Lower leg skin (tissue), 4 donors: ENCODE measurements at regions not wholly inside any gene's neighbourhood (a gene's known extent, or its start where the extent isn't known, plus 50 kb on each side); places are given as distances from the start of the nearest gene placed in this dataset.

Experiments used
- DNase-seq, 2 donors: peaks; one replicate each; pipeline ENCODE4 v3.0.0-alpha.2; 2019; ENCODE audit warnings: low spot score in 2 of 2
- H3K4me3 ChIP-seq: fragments of 200-600 bp; sonication (generic); 2 replicates; pipeline ENCODE4 v1.5.1; 2017; ENCODE audit warnings: mild to moderate bottlenecking, low read depth; ENCODE audit not compliant: poor library complexity, severe bottlenecking
- POLR2A ChIP-seq, 2 donors: fragments of 450-650 bp; IDR thresholded peaks; one replicate each; pipeline ENCODE4 v1.6.1; 2016 to 2017; ENCODE audit warnings: antibody characterized with exemption in 2 of 2, mild to moderate bottlenecking in 1 of 2, moderate library complexity in 1 of 2
- WGBS, 2 donors: methylation state at CpG; one replicate each; pipeline ENCODE4 v1.1.5; 2018; 5-methylcytosine and 5-hydroxymethylcytosine counted together
- intact Hi-C: fragments of 100-400 bp; cut with DNase I; formaldehyde crosslinking; loops from one replicate; pipeline ENCODE4 v1.15.0; 2023; ENCODE audit warnings: low total_unique reads
- TF ChIP-seq, protein P1 (sequence below), 3 donors: fragments of 450-650 bp; IDR thresholded peaks; one replicate each; pipeline ENCODE4 v1.5.1; 2016; ENCODE audit warnings: antibody characterized with exemption in 3 of 3, mild to moderate bottlenecking in 3 of 3, moderate library complexity in 2 of 3

DNA sequence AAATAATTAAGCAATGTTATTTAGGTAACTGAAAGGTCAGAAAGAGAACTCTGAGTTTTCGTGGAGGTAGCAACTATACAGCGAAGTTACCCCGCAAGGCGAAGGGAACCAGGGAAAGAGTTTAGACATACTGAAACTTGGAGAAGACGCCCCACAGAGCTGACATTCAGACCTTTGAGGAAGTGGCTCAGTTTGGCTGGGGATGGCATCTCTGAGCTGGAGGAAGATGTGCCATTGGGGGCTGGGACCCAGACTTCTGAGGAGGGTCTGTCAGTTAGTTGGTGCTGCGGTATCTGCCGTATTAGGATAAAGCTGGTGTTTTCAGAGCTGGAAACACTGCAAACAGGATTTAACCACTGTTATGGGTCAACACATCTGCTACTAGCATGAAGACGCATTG, 156.6 kb downstream of the ANKRD50 start:
- no peak overlapping the region for H3K4me3 ChIP-seq
- no peak for DNase-seq
- TF ChIP-seq POLR2A (IDR thresholded peaks at IDR 0.05) = no peak
- TF ChIP-seq, protein P1, sequence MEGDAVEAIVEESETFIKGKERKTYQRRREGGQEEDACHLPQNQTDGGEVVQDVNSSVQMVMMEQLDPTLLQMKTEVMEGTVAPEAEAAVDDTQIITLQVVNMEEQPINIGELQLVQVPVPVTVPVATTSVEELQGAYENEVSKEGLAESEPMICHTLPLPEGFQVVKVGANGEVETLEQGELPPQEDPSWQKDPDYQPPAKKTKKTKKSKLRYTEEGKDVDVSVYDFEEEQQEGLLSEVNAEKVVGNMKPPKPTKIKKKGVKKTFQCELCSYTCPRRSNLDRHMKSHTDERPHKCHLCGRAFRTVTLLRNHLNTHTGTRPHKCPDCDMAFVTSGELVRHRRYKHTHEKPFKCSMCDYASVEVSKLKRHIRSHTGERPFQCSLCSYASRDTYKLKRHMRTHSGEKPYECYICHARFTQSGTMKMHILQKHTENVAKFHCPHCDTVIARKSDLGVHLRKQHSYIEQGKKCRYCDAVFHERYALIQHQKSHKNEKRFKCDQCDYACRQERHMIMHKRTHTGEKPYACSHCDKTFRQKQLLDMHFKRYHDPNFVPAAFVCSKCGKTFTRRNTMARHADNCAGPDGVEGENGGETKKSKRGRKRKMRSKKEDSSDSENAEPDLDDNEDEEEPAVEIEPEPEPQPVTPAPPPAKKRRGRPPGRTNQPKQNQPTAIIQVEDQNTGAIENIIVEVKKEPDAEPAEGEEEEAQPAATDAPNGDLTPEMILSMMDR (IDR thresholded peaks at IDR 0.05) = no peak
- intact Hi-C loops = no loop called here
- 89 to 92% methylated on average over 8 of the region's 8 CpGs for WGBS, 2 donors

DNA sequence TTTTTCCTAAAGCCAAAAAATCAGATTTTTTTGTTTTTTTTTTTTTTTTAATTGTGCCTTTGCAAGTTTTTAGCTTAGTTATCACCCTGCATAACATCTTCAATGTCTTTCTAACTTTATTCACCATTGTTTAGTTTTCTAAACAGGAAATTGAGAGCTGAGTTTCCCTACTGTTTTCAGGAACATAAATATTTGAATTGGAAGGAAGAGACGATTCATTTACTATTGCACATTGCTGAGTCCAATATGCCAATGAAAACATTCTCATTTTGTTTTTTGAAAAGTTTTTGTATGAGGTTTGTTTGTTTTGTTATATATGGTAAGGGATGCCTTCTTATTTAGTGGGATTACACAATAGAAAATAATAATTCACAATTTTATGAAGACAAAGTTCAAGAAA, 148.4 kb downstream of the ANKRD50 start:
- DNase-seq = no peak
- no peak for TF ChIP-seq POLR2A (IDR thresholded peaks at IDR 0.05)
- TF ChIP-seq, protein P1 (IDR thresholded peaks at IDR 0.05) = no peak
- WGBS, 2 donors = 74 to 75% methylated on average over 1 of the region's 1 CpG
- intact Hi-C loops = loop anchor here (10.0 kb wide), 1 partner anchor 1241 kb away; no protein-coding TSS in a partner anchor
- H3K4me3 ChIP-seq = no peak overlapping the region

DNA sequence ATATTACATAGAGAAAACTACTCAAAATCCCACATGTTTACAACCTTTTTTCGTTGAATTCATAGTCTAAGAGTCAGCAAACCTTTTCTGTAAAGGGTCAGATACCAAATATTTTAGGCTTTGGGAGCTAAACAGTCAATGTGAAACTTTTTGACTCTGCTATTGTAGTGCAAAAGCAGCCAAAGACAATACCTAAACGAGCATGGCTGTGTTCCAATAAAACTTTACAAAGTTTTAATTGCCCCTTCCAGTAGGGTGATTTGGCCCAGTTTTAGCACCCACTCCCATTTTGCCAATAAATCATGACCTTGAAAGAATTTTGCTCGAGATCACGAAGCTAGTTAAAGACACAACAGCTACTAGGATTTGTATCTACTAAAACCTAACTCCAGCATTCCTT, 147.2 kb downstream of the ANKRD50 start:
- H3K4me3 ChIP-seq = no peak overlapping the region
- 45% methylated on average over 4 of the region's 4 CpGs for WGBS, 2 donors
- intact Hi-C loops = loop anchor here (10.0 kb wide), 1 partner anchor 1239 kb away; no protein-coding TSS in a partner anchor
- TF ChIP-seq POLR2A (IDR thresholded peaks at IDR 0.05) = no peak
- TF ChIP-seq, protein P1 (IDR thresholded peaks at IDR 0.05) = no peak
- no peak for DNase-seq

DNA sequence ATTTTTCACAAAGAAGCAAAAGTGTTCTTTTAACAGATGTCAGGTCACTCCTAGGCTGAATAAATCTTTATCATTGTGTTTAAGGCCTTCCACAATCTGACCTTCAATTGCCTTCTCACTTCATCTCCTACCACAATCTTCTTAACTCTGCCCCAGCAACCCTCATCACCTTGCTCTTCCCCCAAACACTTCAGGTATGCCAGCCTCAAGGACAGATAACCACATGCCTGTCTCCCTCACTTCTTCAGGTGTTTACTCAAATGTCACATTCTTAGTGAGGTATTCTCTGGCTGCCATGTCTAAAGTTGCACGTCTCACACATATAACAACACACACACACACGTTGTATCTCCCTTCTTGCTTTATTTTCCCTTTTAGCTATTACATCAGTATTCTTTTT, 146.5 kb downstream of the ANKRD50 start:
- no peak for DNase-seq
- H3K4me3 ChIP-seq = no peak overlapping the region
- intact Hi-C loops = loop anchor here (10.0 kb wide), 1 partner anchor 1239 kb away; no protein-coding TSS in a partner anchor
- WGBS, 2 donors = 85 to 96% methylated on average over 2 of the region's 2 CpGs
- TF ChIP-seq, protein P1 (IDR thresholded peaks at IDR 0.05) = no peak
- no peak for TF ChIP-seq POLR2A (IDR thresholded peaks at IDR 0.05)

DNA sequence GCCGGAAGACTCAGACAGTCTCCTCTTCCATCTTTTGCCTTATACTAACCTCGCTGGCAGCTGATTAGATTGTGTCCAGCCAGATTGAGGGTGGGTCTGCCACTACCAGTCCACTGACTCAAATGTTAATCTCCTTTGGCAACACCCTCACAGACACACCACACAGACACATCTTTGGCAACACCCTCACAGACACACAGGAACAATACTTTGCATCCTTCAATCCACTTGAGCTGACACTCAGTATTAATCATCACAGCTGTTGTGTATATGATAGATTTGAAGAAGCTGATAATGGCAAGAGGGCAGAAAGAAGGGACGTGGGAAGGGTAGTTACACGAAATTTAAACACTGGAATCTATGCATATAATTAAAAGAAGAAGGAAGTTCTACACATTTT, 139.5 kb downstream of the ANKRD50 start:
- H3K4me3 ChIP-seq = no peak overlapping the region
- intact Hi-C loops = no loop called here
- WGBS, 2 donors = 86 to 88% methylated on average over 4 of the region's 4 CpGs
- TF ChIP-seq, protein P1 (IDR thresholded peaks at IDR 0.05) = no peak
- no peak for TF ChIP-seq POLR2A (IDR thresholded peaks at IDR 0.05)
- DNase-seq = no peak

DNA sequence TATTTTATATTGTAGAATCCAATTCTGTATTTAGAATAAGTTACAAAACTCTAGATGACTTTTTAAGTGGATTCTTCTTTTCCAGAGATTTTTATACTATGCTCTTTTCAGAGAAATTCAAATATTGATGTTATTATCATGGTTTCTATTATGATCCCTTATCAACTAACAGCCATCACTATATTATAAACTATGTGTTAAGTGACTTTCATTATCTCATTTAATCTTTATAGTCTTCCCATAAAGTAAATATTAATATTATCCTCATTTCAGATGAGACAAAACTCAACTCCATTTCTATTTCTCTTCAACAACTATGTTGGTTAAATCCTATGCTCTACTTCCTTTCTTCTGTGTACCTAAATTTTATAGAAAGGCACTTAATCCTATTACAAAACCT, 132.6 kb downstream of the ANKRD50 start:
- no peak for DNase-seq
- TF ChIP-seq, protein P1 (IDR thresholded peaks at IDR 0.05) = no peak
- TF ChIP-seq POLR2A (IDR thresholded peaks at IDR 0.05) = no peak
- no peak overlapping the region for H3K4me3 ChIP-seq
- intact Hi-C loops = no loop called here
